Activated T-helper 2 cell treated with anti-CD3 and anti-CD28 coated beads, Interferon-gamma antibody, Interleukin-2, Interleukin-4, amounts not matched to agents 10 μg/mL and 5 μg/mL and 100 μg/mL, durations not matched to agents 14 hours and 24 hours and 36 hours (primary cell): ENCODE measurements at regions not wholly inside any gene's neighbourhood (a gene's known extent, or its start where the extent isn't known, plus 50 kb on each side); places are given as distances from the start of the nearest gene placed in this dataset.

Experiments used
- DNase-seq: peaks from one replicate; pipeline ENCODE4 v3.0.0; 2021; ENCODE audit warnings: low spot score
- H3K27ac Mint-ChIP-seq: one replicate; pipeline ENCODE4 v1.8.0; 2021; ENCODE audit warnings: mixed read lengths
- H3K27me3 Mint-ChIP-seq: one replicate; pipeline ENCODE4 v1.8.0; 2021; ENCODE audit warnings: low read depth, mixed read lengths
- H3K36me3 Mint-ChIP-seq: one replicate; pipeline ENCODE4 v1.8.0; 2021; ENCODE audit warnings: low read depth, mixed read lengths
- H3K4me1 Mint-ChIP-seq: one replicate; pipeline ENCODE4 v1.8.0; 2021; ENCODE audit warnings: low read depth, mixed read lengths
- H3K4me3 Mint-ChIP-seq: one replicate; pipeline ENCODE4 v1.8.0; 2021; ENCODE audit warnings: low read depth, mild to moderate bottlenecking, moderate library complexity, mixed read lengths
- H3K9me3 Mint-ChIP-seq: one replicate; pipeline ENCODE4 v1.8.0; 2021; ENCODE audit warnings: mixed read lengths
- intact Hi-C: fragments of 100-400 bp; cut with micrococcal nuclease; formaldehyde crosslinking; loops from one replicate; pipeline ENCODE4 v1.15.1; 2023

DNA sequence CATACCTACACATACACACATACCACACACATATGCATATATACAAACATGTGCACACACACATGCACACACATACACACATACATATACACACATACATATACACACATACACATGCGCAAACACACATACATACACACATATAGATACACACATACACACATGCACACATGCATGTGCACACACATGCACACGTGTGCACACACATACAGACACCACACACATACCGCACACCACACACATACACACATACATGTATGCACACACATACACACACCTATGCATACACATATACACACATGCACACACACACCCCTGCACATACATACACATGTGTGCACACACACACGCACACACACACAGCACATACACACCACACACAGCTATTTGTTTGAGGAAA is 236.5 kb downstream of the WDR11 start:
- Mint-ChIP-seq H3K27ac (no peak overlapping the region), H3K9me3 (no peaks in the 10 kb centered on the region), H3K36me3 (no peaks in the 10 kb centered on the region), H3K27me3 (no peaks in the 10 kb centered on the region), H3K4me1 (no peaks in the 10 kb centered on the region), H3K4me3 (no peak overlapping the region)
- no peak for DNase-seq
- intact Hi-C loops: no loop called here

DNA sequence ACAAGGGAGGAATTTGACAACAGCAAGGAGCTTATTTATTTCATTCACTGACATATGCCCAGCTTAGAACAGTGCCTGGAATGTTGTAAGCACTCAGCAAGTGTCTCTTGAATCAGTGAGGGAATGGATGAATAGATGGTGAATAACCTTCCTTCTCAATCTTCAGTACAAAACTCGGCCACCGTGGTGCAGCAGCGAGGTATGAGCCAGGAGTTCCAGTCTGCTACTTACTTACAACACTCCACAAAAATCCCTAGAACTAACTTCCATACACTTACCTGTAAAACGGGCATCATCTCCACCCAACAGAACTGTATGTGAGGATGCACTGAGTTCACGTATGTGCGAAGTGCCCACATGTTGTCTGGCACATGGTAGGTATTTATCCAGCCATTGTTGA is 237.4 kb downstream of the WDR11 start:
- Mint-ChIP-seq H3K27ac (no peak overlapping the region), H3K9me3 (no peaks in the 10 kb centered on the region), H3K4me1 (no peaks in the 10 kb centered on the region), H3K36me3 (no peaks in the 10 kb centered on the region), H3K4me3 (no peak overlapping the region), H3K27me3 (no peaks in the 10 kb centered on the region)
- intact Hi-C loops: no loop called here
- no peak for DNase-seq

DNA sequence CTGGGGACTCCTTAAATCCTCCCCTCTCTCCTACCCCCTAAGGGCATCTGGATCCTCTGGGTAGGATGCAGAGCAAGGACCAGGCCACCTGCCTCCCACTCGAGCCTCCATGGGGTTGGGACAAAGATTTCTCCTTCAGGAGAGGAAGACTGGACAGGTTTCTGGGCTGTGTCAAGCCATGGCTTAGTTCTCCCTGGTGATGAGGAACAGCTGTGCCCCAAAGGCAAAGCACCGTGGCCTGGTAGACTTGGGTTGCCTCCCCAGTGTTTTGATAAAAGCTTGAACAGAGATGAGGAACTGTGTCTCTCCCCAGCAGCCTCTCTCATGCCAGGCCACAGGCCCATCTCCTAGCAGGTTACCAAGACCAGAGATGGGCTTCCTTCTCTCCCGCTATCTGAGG is 238.3 kb downstream of the WDR11 start:
- H3K36me3 Mint-ChIP-seq: no peaks in the 10 kb centered on the region
- no peak for DNase-seq
- no peak overlapping the region for H3K27ac Mint-ChIP-seq
- H3K4me3 Mint-ChIP-seq: no peak overlapping the region
- intact Hi-C loops: no loop called here
- H3K9me3 Mint-ChIP-seq: no peaks in the 10 kb centered on the region
- H3K4me1 Mint-ChIP-seq: no peaks in the 10 kb centered on the region
- H3K27me3 Mint-ChIP-seq: no peaks in the 10 kb centered on the region

DNA sequence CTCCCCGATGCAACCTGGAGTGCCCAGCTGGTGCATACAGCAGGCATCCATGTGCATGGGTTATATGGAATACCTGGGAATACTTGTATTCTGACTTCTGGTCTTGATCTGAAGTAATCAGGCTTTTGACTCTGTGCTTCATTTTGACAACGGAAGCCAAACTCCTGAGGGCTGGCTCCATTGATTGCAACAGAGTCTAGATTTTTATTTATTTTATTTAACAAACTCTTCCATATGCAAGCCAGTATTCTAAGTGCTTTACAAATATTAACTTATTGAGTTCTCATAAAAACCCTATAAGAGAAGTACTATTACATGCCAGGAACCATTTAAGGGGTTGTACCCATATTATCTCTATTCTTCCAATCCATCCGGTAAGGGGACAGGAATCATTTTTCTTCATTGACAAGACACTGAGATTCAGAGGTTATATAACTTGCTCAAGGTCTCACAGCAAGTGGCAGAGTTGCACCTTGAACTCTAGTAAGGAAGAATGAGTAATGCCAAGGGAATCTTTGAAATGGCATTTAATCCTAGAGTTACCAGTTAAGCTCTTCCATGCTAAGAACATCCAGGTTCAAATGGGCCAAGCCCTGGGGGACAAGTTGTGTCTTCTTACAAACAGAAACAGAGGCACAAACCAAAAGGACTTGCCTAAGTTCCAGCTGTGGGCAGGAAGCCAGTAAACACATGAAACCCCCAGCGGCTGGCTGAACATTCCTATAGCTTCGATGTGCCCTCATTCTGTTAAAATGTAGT is 241.0 kb downstream of the WDR11 start:
- Mint-ChIP-seq H3K27ac (no peak overlapping the region), H3K4me1 (no peaks in the 10 kb centered on the region), H3K9me3 (no peaks in the 10 kb centered on the region), H3K27me3 (no peaks in the 10 kb centered on the region), H3K4me3 (no peak overlapping the region), H3K36me3 (no peaks in the 10 kb centered on the region)
- intact Hi-C loops: no loop called here
- no peak for DNase-seq

DNA sequence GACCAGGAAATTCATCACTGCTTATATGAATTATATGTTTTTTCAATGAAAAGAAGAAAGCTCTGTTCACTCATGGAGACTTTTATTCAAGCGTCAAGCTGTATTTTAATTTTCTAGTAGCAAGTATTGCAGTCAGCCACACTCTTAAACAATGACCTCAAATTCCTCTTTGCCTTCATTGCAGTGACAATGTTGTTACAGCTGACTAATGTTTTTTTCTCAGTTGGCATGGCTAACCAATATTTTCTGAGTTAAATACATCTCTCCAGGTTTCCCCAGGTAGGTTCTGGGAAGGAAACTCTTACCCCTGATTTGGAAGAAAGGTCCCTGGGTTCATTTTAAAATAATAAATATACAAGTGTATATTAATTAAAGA is 241.5 kb downstream of the WDR11 start:
- no peaks in the 10 kb centered on the region for H3K4me1 Mint-ChIP-seq
- no peak overlapping the region for H3K27ac Mint-ChIP-seq
- no peak overlapping the region for H3K4me3 Mint-ChIP-seq
- H3K36me3 Mint-ChIP-seq: no peaks in the 10 kb centered on the region
- intact Hi-C loops: no loop called here
- no peak for DNase-seq
- no peaks in the 10 kb centered on the region for H3K9me3 Mint-ChIP-seq
- no peaks in the 10 kb centered on the region for H3K27me3 Mint-ChIP-seq

DNA sequence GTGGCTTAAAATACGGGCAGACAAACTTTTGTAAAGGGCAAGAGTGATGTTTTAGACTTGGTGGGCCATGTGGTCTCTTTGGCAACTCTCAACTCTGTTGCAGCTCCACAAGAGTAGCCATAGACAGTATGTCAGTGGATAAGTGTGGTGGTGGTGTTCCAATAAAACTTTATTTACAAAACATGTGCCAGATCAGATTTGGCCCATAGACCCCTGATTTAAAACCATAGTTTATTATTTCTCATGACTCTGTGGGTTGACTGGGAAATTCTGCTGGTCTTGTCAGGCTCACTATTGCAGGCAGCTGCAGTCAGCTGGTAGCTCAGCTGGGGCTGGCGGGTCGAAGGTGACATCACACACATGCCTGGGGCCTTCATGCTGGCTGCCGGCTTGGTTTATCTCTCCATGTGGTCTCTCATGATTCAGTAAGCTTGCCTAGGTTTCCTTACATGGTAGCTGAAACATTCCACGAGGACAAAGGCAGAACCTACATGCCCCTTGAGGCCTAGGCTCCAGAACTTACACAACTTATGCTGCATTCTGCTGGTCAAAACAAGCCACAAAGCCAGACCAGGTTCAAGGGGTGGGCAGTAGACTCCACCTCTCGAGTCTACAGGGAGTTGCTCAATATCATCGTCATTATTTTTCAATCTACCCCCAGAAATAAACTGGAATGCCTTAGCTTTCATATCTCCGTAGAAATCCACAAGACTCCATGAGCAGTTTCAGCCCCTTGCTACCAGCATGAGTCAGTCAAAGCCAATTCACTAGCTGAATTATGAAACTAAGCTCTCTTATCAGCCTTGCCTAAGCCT is 245.7 kb downstream of the WDR11 start:
- intact Hi-C loops: no loop called here
- Mint-ChIP-seq H3K4me3 (no peak overlapping the region), H3K27me3 (no peaks in the 10 kb centered on the region), H3K27ac (no peak overlapping the region), H3K4me1 (no peaks in the 10 kb centered on the region), H3K9me3 (no peaks in the 10 kb centered on the region), H3K36me3 (no peaks in the 10 kb centered on the region)
- no peak for DNase-seq

DNA sequence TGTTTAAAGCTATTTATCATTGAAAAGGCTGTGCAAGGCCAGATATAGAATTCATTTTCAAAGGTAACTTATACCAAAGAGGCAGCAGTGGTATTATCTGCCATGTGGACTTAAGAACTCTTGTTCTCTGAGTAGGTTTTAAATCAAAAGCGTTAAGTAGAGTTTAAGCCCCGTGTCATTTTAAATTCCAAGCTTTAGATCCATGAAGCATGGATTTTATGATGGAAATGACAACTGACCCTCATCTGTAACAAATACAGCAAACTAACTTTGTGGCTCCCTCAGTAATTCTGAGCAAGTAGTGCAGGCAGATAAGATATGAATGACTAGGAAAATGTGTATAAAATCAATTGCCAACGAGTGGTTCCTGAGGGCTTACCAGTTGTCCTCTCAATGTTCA is 247.0 kb downstream of the WDR11 start:
- Mint-ChIP-seq H3K4me3 (no peak overlapping the region), H3K27me3 (no peaks in the 10 kb centered on the region), H3K27ac (no peak overlapping the region), H3K4me1 (no peaks in the 10 kb centered on the region), H3K36me3 (no peaks in the 10 kb centered on the region), H3K9me3 (no peaks in the 10 kb centered on the region)
- intact Hi-C loops: no loop called here
- DNase-seq: no peak

DNA sequence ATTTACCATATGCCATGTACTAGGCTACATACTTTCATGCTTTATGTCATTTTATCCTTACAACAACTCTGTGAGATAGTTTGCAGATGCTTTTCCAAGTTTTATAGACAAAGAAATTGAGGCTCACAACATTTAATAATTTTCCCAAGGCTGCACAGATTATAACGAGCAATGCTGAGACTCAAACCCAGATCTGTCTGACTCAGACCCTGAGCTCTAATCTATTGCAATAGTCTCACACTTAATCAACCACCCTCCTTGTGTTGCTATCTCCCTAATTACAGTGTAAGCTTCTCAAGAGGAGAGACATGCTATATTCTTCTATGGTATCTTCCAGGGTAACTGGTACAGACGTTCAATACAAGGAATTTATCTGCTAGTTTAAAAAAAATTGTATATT is 247.6 kb downstream of the WDR11 start:
- H3K36me3 Mint-ChIP-seq: no peaks in the 10 kb centered on the region
- H3K9me3 Mint-ChIP-seq: no peaks in the 10 kb centered on the region
- H3K4me1 Mint-ChIP-seq: no peaks in the 10 kb centered on the region
- intact Hi-C loops: no loop called here
- H3K4me3 Mint-ChIP-seq: no peak overlapping the region
- no peaks in the 10 kb centered on the region for H3K27me3 Mint-ChIP-seq
- no peak for DNase-seq
- no peak overlapping the region for H3K27ac Mint-ChIP-seq

DNA sequence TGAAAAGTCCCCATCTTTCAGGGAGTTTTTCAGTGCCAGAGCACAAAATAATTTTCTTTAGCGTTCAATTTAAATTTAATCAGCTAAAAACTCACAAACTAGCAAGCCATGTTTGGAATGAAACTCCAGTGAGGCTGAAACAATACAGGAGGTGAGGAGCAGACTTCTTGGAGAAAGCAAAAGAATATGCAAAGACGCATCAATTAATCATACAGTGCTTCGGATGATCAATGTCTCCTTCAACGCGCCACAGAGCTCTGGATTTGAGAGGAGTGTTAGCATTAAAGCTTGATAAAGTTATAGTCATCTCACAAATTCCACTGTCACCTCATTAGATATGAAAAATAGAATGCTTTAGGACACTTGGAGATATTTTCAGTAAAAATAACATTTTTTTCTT is 248.0 kb downstream of the WDR11 start:
- Mint-ChIP-seq H3K27ac (no peak overlapping the region), H3K27me3 (no peaks in the 10 kb centered on the region), H3K4me3 (no peak overlapping the region), H3K4me1 (no peaks in the 10 kb centered on the region), H3K36me3 (no peaks in the 10 kb centered on the region), H3K9me3 (no peaks in the 10 kb centered on the region)
- DNase-seq: no peak
- intact Hi-C loops: no loop called here

DNA sequence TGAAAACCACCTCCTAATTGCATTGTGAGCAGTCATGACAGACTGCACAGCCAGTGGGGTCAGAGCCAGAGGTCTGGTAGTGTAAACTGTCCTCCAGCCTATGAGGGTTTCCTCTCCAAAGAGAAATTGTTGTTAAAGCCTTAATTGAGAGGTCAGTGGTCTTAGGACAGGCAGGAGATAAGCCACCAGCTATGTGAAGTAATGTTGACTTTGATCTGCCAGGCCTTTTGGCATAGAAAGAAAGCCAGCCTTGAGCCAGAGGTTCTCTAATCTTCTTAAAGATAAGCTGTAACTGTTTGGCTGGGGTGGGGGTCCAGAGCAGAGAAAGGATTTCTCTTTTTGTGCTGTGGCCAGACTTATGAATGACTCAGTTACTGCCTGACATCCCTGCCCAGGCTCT is 248.4 kb downstream of the WDR11 start:
- intact Hi-C loops: no loop called here

DNA sequence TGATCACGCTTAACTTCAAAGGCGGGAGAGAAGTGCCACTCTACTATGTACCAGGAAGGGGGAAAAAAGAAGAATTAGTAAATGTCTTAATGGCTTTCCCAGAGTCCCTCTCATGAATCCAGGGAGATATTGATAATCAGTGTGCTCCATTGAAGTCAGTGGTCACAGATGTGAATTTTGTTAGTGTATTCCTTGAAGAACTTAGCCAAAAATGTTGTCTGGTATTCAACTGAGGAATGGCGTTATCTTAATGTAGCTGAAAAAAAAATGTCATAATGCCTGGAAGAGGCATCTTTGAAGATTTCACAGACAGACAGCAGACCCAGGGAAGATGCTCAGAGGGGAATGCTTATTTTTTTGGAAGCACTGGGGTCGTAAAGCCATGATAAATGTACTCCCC is 250.4 kb downstream of the WDR11 start:
- DNase-seq: no peak
- intact Hi-C loops: no loop called here
- H3K36me3 Mint-ChIP-seq: no peaks in the 10 kb centered on the region
- no peaks in the 10 kb centered on the region for H3K4me1 Mint-ChIP-seq
- no peak overlapping the region for H3K27ac Mint-ChIP-seq
- H3K9me3 Mint-ChIP-seq: no peaks in the 10 kb centered on the region
- H3K27me3 Mint-ChIP-seq: no peaks in the 10 kb centered on the region
- H3K4me3 Mint-ChIP-seq: no peak overlapping the region

More for the DNA sequence above, 248.4 kb downstream of the WDR11 start:
- Mint-ChIP-seq H3K36me3 (no peaks in the 10 kb centered on the region), H3K27me3 (no peaks in the 10 kb centered on the region), H3K27ac (no peak overlapping the region), H3K4me3 (no peak overlapping the region), H3K4me1 (no peaks in the 10 kb centered on the region), H3K9me3 (no peaks in the 10 kb centered on the region)
- DNase-seq: no peak

DNA sequence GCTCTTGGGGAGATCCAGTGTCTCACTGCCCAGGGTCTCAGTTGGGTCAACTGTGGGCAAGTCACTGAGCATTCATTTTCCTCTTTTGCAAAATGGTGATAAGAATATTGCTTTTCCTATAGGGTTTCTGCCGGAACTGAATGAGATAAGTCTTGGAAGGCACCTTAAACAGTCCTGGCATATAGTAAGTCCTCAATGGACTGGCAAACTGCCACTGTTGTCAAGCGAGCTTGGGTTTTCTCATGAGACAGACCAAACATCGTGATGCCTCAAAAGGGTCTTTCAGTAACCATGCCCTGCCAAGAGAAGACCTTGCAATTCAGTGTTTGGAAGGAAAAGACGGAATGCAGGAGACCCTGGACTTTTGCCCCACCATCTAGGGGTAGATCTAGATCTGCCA is 251.5 kb downstream of the WDR11 start:
- H3K27me3 Mint-ChIP-seq: no peaks in the 10 kb centered on the region
- no peak overlapping the region for H3K4me3 Mint-ChIP-seq
- no peaks in the 10 kb centered on the region for H3K36me3 Mint-ChIP-seq
- no peaks in the 10 kb centered on the region for H3K4me1 Mint-ChIP-seq
- intact Hi-C loops: no loop called here
- H3K27ac Mint-ChIP-seq: no peak overlapping the region
- H3K9me3 Mint-ChIP-seq: no peaks in the 10 kb centered on the region
- no peak for DNase-seq

DNA sequence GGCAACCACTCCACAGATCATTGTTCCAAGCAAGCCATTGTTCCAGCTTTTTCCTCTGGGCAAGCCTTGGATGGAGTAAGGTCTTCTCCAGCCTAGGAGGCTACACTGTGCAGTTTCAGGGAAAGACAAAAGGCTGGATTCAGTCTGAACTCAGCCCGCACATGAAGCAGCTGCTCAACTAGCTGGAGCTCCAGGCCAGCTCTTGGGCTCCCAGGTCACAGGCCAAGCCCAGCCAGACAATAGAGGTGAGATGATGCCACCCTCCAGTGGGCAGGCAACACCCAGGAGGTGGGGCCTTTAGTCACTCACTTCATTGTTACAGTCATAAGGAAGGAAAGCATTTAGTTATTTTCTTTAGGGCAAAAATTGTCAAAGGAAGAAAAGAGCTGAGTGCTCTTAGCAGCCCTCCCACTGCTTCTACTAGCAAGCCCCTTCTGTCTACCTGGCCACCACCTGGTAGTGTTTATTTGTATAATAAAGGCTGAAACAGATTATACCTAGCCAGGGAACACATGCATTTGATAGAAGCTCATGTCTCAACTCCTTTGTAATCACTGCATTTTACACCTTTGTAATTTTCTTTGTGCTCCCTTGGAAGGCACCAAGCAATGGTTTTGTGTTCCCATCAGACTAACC is 253.4 kb downstream of the WDR11 start:
- Mint-ChIP-seq H3K4me1 (no peaks in the 10 kb centered on the region), H3K9me3 (no peaks in the 10 kb centered on the region), H3K27ac (no peak overlapping the region), H3K36me3 (no peaks in the 10 kb centered on the region), H3K4me3 (no peak overlapping the region), H3K27me3 (no peaks in the 10 kb centered on the region)
- no peak for DNase-seq
- intact Hi-C loops: no loop called here
